ENCODE measurements at regions not wholly inside any gene's neighbourhood (a gene's known extent, or its start where the extent isn't known, plus 50 kb on each side); places are given as distances from the start of the nearest gene placed in this dataset.

DNA sequence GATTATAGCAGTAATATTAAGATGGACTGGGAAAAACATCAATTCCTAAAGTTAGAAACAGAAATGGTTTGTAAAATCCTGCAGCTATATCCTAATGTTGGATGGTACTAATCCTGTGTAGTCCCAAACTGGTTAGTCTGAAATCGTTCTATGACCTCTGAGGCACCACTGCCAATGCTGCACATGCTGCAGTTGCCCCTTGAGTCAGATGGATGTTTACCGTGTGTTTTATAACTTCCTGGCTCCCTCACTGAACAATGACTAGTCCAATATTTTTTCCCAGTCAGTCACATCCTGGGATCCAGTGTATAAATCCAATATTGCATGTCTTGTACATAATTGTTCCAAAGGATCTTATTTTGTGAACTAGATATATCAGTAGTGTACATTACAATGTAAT, 226.7 kb upstream of the PKDCC start:
- 23% methylated on average over 2 of the region's 2 CpGs for WGBS (ENCODE audit: insufficient coverage, low coverage, low lambda C conversion rate, missing lambda C conversion rate)
- Histone ChIP-seq H3K9me3 (peaks cover 0 to 3% (median 0%) of the 10 kb centered on the region in 4 donors), H3K27ac (no peak overlapping the region), H3K4me3 (no peak overlapping the region), H3K27me3 (no peaks in the 10 kb centered on the region), H3K4me1 (no peaks in the 10 kb centered on the region), H3K36me3 (no peaks in the 10 kb centered on the region)
- TF ChIP-seq POLR2A (IDR thresholded peaks at IDR 0.05): no peak
- TF ChIP-seq, protein P1, sequence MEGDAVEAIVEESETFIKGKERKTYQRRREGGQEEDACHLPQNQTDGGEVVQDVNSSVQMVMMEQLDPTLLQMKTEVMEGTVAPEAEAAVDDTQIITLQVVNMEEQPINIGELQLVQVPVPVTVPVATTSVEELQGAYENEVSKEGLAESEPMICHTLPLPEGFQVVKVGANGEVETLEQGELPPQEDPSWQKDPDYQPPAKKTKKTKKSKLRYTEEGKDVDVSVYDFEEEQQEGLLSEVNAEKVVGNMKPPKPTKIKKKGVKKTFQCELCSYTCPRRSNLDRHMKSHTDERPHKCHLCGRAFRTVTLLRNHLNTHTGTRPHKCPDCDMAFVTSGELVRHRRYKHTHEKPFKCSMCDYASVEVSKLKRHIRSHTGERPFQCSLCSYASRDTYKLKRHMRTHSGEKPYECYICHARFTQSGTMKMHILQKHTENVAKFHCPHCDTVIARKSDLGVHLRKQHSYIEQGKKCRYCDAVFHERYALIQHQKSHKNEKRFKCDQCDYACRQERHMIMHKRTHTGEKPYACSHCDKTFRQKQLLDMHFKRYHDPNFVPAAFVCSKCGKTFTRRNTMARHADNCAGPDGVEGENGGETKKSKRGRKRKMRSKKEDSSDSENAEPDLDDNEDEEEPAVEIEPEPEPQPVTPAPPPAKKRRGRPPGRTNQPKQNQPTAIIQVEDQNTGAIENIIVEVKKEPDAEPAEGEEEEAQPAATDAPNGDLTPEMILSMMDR (IDR thresholded peaks at IDR 0.05): no peak
- no peak for ATAC-seq
- intact Hi-C loops (cut with DNase I): no loop called here
- DNase-seq: no peak

DNA sequence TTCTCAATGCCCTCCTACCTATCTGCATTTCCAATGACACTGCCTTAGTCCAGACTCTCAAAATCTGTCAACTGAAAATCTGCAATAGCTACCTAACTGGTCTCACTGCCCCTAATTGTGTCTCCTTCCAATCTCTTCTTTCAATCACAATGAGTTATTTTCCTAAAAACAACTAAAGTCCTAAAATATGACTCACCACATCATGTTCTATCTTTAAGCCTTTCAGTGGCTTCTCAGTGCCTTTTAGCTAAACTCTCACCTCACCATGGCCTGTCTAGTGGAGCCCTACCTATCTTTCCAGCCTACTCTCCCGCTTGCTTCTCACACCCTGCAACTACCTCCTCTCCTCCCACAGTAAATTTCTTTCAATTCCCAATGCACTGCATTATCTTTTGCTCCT, 220.9 kb upstream of the PKDCC start:
- no peak overlapping the region for H3K4me3 ChIP-seq
- DNase-seq: no peak
- H3K9me3 ChIP-seq: no peaks in the 10 kb centered on the region
- no peaks in the 10 kb centered on the region for H3K36me3 ChIP-seq
- intact Hi-C loops (cut with DNase I): no loop called here
- H3K27me3 ChIP-seq: no peaks in the 10 kb centered on the region
- H3K4me1 ChIP-seq: peaks cover 0 to 19% (median 8%) of the 10 kb centered on the region in 4 donors
- TF ChIP-seq POLR2A (IDR thresholded peaks at IDR 0.05): no peak
- TF ChIP-seq, protein P1 (IDR thresholded peaks at IDR 0.05): no peak
- WGBS (ENCODE audit: insufficient coverage, low coverage, low lambda C conversion rate, missing lambda C conversion rate): 67% methylated on average over 1 of the region's 1 CpG
- peak in 1 of 4 donors; percentile 25 for ATAC-seq
- H3K27ac ChIP-seq: no peak overlapping the region

DNA sequence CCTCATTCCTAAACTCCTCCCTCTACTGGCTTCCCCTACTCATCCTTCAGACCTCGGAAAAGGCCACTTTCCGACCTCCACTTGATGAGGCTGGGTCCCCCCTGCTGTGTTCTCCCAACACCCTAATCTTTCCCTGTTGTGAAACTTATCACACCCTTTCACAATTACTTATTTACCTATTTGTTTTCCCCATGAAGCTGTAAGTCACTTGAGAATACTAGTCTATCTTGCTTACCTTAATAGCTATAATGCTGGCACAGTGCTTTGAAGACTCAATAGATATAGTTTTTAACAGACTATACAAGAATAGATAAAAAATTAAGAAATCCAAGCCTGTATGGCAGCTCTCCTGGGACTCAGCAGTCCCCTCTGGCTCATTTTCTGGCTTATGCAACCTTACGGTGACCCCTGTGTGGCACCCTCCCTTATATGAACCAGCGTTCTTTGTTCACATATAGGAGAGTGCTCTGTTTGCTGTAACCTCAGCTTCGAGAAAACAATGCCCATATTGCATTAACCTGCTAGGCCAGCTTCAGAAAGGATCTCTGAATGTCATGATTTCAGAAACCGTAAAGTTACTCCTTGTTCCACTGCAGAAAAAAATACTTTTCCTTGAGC, 220.4 kb upstream of the PKDCC start:
- H3K9me3 ChIP-seq: no peaks in the 10 kb centered on the region
- no peaks in the 10 kb centered on the region for H3K27me3 ChIP-seq
- intact Hi-C loops (cut with DNase I): no loop called here
- TF ChIP-seq, protein P1 (IDR thresholded peaks at IDR 0.05): no peak
- no peak for TF ChIP-seq POLR2A (IDR thresholded peaks at IDR 0.05)
- peaks cover 0 to 19% (median 8%) of the 10 kb centered on the region in 4 donors for H3K4me1 ChIP-seq
- WGBS (ENCODE audit: insufficient coverage, low coverage, low lambda C conversion rate, missing lambda C conversion rate): 47% methylated on average over 6 of the region's 6 CpGs
- peak in 1 of 4 donors; percentile 22 for ATAC-seq
- H3K4me3 ChIP-seq: no peak overlapping the region
- no peak overlapping the region for H3K27ac ChIP-seq
- H3K36me3 ChIP-seq: no peaks in the 10 kb centered on the region
- no peak for DNase-seq

DNA sequence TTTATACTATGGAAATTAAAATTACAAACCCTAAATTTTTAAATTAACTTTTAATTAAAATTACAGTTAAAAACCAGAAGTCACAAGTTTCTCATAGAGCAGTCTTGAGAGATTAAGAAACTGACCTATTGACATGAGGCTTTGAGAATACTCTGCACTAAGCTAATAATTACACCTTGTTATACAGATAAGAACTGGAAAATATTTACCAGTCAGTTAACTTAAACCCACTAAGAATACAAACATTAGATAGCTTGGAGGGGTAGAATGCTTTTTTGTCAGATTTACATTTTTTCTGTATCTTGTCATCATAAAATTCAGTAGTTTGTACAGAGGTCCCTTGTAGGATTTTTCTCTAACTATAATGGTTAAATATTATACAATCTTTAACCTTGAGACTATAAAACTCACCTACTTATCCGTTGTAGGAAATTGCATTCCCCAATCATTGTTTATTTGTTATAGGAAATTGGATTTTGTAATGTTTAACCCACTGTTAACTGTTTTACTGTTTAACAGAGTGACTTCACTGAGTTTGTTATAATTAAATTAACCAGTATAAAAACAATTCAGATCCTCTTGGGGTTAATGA, 219.7 kb upstream of the PKDCC start:
- Histone ChIP-seq H3K4me3 (no peak overlapping the region), H3K36me3 (no peaks in the 10 kb centered on the region), H3K27me3 (no peaks in the 10 kb centered on the region), H3K9me3 (no peaks in the 10 kb centered on the region), H3K4me1 (peaks cover 0 to 19% (median 8%) of the 10 kb centered on the region in 4 donors), H3K27ac (no peak overlapping the region)
- intact Hi-C loops (cut with DNase I): no loop called here
- ATAC-seq: peak; percentile 52 to 79 (median 65)
- 3% methylated on average over 1 of the region's 1 CpG for WGBS (ENCODE audit: insufficient coverage, low coverage, low lambda C conversion rate, missing lambda C conversion rate)
- no peak for TF ChIP-seq POLR2A (IDR thresholded peaks at IDR 0.05)
- TF ChIP-seq, protein P1 (IDR thresholded peaks at IDR 0.05): no peak
- no peak for DNase-seq
